HG03097 (cell line): ENCODE measurements at regions not wholly inside any gene's neighbourhood (a gene's known extent, or its start where the extent isn't known, plus 50 kb on each side); places are given as distances from the start of the nearest gene placed in this dataset.
"Not testable (repeated sequence)": the region's sequence is repeated elsewhere in the genome, so short reads cannot be mapped to it uniquely, and the experiment has no call there.

Experiments
- ATAC-seq: cut with Tn5 transposase; IDR thresholded peaks from one replicate; pipeline ENCODE4 v1.9.1; 2021; ENCODE audit not compliant: unreplicated experiment, low FRiP score

DNA sequence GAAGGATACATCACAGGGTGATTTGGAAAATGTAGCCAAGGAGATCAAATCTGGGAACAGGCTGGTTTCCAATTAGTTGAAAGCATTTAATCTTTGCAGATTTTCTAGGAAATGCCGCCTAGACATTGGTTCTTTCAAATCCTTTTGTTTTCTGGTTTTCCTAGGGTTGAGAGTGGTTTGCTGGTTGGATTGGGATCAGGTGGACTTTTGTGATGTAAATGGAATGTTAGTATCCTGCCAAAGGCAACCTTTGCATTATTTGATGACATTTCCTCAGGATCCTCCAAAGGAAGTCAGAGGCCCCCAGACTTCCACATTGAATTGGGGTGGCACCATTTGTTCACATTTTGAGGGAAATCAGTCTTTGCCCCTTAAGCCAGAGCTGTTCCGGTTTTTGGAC lies 245.5 kb upstream of the RPS23 start:
- no peak for ATAC-seq

DNA sequence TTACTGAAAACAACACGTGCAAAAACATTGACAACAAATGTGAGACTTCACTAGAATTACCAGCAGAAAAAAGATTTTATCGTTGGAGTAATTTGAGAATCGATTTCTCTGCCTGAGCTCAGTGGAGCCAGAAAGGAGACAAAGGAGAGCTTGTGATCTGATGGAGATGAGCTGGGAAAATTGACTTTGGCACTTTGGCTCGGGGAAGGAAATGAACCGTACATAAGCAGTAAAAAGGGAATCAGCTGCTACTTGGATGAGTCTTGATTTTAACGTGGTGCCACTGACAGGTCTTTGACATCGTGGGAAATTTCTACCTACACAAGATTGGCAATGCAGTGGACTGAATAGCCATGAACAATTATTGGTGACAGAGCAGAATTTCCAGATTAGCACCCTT lies 244.7 kb upstream of the RPS23 start:
- ATAC-seq: no peak

DNA sequence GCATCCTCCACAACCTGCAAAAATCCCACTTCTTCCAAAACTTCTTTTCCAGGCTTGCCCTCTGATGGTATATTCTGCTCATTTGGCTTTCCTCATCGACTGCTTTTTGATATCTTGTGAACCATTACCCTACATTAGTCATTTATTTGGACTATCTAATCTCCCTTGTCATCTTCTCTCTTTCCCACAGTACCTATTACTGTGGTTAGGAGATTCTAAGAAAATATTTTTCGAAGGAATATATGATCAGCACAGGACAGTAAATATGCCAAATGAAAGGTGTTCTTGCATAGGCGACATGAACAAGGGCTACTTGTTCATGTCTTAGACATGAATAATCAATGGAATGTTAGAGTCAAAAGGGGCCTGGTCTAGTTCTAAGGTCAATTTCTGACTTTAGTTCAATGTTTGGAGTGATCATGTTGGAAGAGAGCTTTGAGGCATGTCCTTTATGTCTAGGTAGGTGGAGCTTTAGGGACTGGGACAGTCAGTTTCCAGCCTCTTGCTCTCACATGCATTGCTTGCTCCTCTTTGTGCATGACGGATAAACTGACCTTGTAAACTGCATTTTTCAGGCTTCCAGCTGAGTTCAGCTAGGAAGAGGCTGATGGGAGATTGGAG lies 243.4 kb upstream of the RPS23 start:
- no peak for ATAC-seq

DNA sequence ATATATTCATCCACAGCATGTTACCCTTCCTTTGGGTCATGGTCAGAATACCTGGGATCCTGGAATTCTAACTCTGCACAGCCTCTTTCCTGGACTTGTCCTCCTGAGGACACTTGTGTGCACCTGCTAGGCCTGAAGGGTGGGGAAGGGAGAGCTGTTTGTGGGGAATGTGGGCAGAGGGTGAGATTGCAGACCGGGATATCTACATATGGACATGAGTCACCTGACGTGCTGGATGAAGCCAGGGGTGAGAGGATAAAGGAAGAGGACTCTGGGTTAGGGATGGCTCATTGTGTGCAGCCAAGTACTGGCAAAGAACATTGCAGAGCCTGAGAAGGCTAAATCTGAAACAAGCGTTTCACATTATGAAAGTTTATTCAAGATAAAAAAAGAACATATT lies 241.4 kb upstream of the RPS23 start:
- no peak for ATAC-seq

DNA sequence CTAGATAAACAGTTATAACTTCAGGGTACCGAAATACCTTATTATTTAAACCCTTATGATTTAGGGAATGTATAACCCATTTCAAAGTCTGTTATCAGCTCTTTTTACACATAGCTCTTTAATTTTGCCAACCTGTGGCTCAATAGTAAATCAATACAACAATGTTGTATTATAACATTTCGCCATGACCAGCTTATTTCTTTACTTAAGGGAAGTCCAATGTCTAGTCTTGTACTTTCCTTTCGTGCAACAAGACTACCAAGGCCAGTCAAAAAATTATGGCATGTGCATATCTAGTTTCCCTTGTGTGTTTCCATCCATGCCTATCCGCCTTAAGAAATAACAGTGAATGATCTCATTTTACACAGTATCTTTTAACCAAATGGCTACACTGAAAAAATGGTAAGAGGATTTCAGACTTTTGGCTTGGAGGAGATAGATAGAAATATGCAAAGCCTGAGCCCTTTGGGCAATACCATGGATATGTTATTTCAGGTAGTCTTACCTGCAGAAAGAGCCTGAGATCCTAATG lies 239.5 kb upstream of the RPS23 start:
- no peak for ATAC-seq

DNA sequence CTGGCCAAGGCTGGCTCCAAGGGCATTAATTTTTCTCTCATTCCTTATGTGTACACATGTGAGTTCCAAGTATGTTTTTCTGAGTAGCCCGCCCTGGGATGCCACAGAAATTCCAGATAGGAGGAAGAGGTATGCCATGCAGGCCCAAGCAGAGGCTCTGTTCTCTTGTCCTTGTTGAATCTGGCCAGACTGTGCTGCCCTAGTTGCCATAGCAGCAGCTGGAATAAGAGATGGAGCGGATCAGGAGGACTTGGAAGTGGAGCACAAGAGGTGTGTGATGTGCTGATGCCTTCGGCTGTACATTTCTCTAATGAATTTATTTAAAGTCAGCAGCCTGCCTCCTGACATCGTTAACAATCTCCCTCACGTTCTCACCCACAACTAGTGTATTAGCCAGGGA lies 235.6 kb upstream of the RPS23 start:
- no peak for ATAC-seq

DNA sequence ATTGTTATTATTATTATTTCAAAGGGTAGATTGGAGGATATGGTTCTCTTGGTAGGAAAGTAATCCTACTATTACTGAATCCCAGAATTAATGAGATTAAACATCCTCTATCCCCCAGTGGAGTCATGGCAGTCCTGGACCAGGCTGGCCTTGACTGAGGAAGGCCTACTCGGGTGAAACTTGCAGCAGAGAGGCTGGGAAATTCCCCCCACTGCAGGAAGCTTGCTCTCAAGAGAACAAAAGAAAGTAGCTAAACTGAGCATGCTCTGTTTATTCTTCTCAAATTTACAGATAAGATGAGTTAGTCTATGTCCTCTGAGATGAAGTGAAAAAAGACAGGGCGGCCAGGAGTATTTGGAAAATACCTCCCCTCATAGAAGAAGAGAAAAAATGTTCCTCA lies 233.9 kb upstream of the RPS23 start:
- peak; percentile 50 for ATAC-seq

DNA sequence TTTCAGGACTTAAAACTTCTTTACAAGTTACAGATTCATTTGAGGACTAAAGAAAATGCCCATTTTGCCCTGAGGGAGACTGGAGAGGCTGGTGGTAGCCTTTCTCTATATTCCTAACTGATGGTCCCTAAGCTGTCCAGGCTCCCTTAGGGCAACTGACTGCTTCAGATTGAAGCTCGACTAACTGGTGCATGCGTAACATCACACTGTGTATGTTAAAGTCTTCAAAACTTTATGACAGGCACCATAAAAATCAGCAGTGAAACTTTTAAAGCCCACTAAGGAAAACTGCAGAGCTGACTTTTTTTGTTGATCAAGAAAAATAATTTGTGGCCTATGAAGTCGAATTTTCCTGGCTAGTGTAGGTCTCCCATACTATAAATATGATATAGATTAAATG lies 233.0 kb upstream of the RPS23 start:
- ATAC-seq: no peak

DNA sequence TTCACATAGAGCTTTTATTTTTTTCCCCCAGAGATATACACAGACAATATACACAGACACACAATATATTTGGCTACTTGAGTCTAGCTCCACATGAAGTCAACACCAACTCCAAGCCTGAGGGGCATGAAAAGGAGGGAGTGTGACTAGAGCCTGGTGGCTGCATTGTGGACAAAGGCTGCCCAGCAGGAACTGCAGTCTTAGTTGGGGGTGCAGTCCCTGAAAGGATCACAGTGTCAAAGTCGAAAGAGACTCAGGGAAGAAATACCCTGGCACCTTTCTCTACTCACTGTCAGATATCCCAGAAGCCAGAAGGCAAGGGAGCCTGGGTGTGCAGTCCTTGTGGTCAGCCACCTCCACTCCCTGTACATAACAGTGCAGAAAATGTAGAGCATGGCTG lies 231.6 kb upstream of the RPS23 start:
- ATAC-seq: no peak

DNA sequence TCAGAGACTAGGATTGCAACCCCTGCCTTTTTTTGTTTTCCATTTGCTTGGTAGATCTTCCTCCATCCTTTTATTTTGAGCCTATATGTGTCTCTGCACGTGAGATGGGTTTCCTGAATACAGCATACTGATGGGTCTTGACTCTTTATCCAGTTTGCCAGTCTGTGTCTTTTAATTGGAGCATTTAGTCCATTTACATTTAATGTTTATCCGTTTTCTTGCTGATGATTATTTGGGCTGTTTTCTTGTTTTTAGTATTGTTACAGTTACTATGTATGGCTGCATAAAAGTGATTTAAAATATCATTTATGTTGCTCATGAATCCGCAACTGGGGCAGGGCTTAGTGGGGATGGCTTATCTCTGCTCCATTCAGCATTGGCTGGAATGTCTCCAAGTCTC lies 228.2 kb upstream of the RPS23 start:
- not testable (repeated sequence) for ATAC-seq

DNA sequence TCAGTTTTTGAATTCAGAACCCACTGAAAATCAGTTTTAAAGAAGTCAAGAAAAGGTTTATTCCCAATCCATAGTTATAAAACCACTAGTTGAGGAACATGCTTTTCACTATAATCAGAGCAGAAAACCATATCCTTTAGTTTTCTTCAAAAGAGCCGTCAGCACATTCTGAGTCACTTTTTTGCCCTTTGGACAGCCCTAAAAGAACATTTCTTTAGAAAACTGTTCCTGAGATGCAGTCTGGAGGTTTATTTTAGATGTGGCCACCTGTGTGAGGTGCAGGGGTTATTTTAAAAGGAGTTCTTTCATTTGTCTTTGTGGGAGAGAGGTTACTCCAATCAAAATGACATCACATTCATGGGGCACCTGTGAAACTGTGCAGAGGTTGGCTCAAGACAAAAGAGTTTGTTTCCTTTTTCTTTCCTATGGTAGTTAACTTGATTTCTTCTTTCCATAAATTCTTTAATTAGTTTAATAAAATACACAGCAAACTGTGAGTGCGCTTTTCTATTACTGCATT lies 221.6 kb upstream of the RPS23 start:
- no peak for ATAC-seq

DNA sequence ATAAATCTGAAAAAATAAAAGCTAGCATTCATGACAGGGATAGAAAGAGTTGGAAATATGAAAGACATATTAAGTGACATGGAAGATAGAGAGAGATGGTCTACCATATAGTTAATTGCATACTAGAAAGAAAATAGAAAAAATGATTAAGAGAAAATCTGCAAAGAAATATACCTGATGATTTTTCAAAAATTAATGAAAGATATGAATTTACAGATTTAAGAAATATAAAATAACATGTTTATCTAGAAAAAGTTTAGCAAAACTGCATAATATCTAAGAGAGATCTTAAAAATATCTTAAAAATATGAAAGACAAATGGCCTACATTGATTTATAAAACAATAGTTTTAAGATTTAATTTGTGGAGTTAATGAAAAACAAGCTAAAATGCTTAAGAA lies 219.1 kb upstream of the RPS23 start:
- ATAC-seq: no peak

DNA sequence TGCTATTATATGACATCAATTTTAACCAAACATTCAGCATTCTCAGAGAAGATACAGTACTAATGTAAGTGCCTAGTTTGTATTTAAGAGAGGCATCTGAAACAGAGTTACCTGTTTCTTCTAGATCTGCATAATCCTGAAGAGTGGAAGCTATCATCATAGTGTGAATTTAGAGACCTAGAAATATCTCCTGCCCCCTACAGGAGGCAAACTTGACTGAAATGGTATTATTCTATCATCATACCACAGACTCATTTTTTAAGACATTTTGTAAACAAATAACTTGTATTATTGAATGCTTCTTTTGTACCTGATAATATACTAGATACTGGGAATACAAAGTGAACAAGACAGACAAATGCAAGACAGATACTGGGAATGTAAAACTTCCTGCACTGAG lies 216.8 kb upstream of the RPS23 start:
- ATAC-seq: no peak

DNA sequence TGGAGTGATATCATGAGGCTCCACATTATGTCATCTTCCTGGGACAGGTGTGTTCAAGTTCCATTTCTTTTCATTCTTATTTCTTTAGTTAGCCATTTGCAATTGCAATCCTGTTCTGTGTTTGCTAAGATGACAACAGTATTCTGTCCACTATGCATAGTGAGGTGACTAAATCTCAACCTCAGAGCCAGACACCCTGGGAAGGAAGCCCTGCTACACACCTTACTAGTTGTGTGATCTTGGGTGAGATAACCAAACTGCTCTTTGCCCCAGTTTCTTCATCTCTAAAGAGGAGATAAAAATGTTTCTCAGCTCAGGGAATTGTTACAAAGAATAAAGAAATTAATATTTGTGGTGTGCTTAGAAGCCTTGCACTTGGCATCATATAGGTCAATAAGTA lies 215.1 kb upstream of the RPS23 start:
- ATAC-seq: no peak

DNA sequence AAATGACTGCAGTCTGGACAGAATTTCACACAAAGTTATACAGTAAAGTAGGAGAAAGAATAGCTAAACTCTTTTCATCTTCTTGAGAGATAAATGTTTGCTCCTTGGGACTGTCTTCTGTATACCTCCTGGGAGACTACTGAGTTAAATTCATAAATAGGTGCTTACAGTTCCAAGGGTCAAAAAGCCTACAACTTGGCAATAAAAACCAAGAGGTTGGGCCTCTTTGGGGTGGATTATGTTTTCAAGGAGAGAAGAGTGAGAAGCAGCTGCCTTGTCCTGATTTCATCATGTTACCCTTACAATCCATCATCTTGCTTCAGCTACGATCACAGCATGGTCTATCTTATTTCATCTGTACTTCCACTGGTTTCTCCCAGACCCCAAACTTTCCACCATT lies 213.2 kb upstream of the RPS23 start:
- no peak for ATAC-seq

DNA sequence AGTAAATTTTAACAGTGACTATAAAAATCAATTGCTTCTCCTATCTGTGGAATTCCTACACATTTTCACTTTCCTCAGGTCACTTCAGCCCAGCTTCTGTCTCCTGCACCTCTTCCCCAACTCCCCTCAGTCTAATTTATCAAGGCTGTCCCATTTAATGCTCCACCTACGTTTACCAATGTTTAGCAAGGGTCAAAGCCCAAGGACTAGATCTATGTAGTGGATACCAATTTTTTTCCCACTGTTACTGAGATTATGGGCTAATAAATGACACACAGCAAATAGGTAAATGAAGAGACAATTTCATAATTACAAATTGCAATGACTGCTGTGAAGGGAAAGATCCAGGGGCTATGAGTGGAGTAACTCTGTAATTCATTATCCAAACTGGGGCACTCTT lies 211.5 kb upstream of the RPS23 start:
- no peak for ATAC-seq

DNA sequence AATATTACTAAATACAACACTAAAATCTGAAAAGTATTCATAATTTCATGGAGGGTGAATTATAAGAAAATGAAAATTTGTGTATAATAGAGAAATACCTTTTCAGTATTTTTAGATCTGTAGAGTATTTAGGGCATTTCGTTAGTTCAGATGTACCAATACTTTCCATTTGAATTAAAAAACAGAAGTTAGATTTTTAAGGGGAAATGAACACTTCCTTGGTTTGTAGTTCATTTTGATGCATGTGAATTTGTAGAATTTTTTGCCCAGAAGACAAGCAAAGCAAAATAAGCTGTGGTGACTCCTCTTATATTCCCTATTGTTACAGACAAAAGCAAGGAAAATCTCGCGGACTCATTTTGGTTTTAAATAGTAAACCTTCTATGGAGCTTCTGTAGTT lies 209.0 kb upstream of the RPS23 start:
- no peak for ATAC-seq

DNA sequence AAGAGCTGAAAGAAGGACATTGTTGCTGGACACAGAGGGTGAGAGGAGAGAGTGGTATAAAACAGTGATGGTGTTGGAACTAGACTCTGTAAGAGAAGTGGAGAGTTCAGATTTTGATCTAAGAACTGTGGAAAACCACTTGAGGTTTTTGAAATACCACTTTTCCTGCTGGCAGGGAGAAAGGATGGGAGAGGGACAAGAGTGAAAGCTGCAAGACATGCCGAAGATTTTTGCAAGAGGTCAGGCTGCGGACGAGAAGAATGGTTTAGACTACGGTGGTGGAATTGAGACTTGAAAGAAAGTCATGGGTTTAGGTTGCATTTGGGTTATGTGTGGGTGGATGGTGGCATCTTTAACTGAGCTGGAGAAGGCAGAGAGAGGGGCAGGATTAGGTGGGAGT lies 202.2 kb upstream of the RPS23 start:
- no peak for ATAC-seq

DNA sequence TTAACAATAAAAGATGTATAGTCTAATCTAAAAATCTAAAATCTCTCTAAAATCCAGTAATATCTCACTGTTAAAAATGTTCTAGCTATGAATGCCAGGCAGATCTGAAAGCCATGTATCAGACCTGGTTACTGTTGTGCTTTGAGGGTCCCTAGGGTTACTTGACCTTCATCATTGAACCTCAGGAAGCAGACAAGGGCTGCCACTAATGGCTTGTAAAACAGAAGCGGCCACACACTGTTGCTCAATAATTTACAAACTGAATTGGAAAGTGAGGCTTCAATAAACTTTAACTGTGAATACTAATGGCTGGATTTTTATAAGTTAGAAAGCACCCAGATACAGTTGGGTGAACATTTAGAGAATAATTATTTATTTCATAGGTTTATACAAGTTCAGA lies 198.0 kb upstream of the RPS23 start:
- ATAC-seq: no peak

DNA sequence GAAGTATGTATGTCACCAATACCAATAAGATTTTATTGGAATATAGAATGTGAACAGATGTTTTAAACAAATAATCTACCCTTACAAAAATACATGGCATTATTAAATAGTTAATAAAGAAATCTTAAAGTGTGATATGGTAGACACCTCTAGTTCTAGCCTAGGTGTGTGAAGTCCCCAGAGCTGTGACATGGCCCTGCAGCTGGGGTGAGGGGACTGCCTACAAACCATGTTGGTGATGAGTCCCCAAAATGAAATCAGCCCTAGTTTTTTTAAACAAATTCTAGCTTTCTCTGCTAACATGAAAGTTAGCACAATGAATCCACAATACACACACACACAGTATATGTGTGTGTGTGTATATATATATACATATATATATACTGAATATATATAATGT lies 195.1 kb upstream of the RPS23 start:
- ATAC-seq: no peak

DNA sequence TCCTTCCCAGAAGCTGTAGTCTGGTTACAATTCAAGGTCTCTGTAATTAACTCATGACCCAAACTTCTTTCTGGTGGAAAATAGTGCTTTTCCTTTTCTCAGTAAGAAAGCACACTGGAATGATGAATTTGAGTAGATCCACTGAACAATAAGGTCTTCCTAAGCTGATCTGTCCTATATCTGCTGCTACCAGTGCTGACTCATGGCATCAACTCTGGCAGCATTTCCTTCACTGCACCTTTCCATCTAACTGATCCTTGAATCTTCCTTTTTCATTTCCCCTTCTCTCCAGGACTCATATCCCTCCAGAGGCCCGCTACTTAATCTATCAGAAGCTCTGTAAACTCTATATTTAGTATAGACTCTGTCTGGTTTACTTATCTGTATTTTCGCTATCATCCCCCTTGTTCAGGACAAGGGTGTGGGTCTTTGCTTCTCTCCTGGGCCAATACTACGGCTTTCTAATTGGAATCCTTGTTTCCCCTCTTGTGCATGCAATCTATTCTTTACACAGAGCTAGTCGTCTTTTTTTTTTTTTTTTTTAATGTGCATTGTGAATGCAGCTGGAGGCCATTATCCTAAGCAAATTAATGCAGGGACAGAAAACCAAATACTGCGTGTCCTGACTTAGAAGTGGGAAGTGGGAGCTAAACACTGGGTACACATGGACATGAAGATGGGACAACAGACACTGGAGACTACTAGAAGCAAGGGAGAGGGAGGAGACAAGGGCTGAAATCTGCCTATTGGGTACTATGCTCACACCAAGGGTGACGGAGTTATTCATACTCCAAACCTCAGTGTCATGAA lies 192.2 kb upstream of the RPS23 start:
- no peak for ATAC-seq

DNA sequence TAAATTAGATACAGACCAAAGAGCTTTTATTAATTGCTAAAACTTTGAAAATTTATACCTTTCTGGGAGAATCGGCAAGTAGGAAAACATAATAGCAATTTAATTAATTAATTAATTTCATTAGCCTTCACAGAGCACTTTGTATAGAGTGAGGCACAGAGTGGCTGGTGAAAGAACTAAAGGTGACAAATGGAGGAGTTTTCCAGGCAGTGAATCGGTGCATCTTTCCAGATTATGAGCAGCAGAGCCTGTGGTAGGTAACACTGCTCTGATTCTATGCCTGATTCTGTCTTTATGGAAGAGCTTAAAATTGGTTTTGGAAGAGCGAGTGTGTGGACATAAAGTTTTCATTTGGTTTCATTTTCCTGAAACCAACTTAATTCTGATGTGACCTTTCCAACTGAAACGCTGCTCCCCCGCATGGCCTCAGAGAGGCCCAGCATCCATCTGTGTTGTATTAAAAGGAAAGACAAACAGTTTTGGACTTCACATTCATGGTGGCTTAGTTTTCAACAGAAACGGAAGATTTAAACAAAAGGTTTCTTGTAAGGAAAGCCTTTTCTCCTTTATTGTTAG lies 188.9 kb upstream of the RPS23 start:
- ATAC-seq: no peak
